GM21576 (cell line): ENCODE measurements at regions not wholly inside any gene's neighbourhood (a gene's known extent, or its start where the extent isn't known, plus 50 kb on each side); places are given as distances from the start of the nearest gene placed in this dataset.
"Not testable (repeated sequence)": the region's sequence is repeated elsewhere in the genome, so short reads cannot be mapped to it uniquely, and the experiment has no call there.

Source experiments
- ATAC-seq: cut with Tn5 transposase; IDR thresholded peaks from one replicate; pipeline ENCODE4 v1.9.1; 2021; ENCODE audit warnings: mild to moderate bottlenecking, moderate library complexity; ENCODE audit not compliant: unreplicated experiment

DNA sequence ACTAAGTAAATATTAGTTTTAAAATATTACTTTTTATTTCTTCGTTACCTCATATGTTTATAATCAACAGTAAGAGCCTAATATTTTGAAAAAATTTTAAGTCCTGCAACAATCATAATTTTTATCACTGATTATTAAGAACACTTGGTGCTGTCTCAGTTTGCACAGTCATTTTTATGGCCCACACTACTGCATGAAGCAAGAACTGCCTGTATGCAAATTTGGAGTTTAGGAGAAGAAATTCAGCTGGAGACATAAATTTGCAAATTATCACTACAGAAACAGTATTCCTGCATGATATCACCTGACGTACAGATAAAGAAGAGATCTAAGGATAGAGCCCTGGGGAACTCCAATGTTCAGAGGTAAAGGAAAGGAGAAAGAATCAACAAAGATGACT, 144.1 kb upstream of the RBBP8 start:
- no peak for ATAC-seq

DNA sequence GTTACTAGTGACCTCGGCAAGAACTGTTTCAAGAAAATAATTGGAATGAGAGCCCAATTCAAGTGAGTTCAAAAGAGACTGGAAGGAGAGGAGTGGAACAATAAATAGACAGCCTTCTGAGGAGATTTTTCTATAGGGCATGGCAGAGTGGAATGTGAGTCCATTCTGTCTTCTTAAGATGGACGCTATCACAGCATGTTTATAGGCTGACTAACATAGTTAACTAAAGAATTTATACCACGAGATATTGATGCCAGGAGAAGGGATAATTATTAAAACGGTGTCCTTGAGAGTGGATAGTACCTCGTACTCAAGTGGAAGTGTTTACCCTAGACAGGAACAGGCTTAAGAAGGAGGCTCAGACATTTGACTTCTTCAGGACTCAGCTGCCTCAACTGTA, 143.5 kb upstream of the RBBP8 start:
- no peak for ATAC-seq

- ATAC-seq = no peak
Measured at GRCh38 chr18:22790545-22791309, 142.4 kb upstream of the RBBP8 start.

- no peak for ATAC-seq
Measured at GRCh38 chr18:22791310-22791610, 141.9 kb upstream of the RBBP8 start.

- ATAC-seq = no peak
Measured at GRCh38 chr18:22796113-22796512, 137.0 kb upstream of the RBBP8 start.

- ATAC-seq = no peak
Measured at GRCh38 chr18:22800551-22800951, 132.6 kb upstream of the RBBP8 start.

DNA sequence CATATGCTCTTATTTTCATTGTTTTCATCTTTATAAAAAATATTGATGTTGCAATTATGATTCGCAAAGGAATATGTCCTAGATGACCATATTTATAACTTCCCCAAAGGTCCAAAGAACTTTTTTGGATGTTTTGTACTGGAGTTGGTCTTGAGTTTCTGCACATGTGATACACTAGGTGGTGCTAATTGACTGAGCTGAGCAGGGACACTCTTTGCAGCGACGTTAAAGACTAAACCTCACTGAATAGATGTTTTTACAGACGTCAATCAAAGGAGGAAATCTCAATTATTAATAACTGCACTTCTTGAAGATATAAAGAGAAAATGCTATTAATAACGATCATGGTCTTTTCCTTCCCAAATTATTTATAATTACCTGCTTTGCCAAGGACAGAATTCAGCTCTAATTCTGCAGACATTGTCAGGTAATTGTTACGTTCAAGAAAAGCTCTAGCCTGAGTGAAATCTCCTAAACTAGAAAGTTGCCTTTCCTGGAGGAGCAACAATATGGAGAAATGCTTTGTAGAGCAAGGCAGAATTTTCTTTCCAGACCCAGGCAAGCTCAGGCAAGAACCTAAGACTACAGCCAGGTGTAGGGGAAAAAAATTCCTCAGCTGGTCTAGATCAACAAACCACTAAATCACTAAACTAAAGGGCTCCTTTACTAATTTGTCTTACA, 119.3 kb upstream of the RBBP8 start:
- no peak for ATAC-seq

- no peak for ATAC-seq
Measured at GRCh38 chr18:22814329-22814703, 118.8 kb upstream of the RBBP8 start.

DNA sequence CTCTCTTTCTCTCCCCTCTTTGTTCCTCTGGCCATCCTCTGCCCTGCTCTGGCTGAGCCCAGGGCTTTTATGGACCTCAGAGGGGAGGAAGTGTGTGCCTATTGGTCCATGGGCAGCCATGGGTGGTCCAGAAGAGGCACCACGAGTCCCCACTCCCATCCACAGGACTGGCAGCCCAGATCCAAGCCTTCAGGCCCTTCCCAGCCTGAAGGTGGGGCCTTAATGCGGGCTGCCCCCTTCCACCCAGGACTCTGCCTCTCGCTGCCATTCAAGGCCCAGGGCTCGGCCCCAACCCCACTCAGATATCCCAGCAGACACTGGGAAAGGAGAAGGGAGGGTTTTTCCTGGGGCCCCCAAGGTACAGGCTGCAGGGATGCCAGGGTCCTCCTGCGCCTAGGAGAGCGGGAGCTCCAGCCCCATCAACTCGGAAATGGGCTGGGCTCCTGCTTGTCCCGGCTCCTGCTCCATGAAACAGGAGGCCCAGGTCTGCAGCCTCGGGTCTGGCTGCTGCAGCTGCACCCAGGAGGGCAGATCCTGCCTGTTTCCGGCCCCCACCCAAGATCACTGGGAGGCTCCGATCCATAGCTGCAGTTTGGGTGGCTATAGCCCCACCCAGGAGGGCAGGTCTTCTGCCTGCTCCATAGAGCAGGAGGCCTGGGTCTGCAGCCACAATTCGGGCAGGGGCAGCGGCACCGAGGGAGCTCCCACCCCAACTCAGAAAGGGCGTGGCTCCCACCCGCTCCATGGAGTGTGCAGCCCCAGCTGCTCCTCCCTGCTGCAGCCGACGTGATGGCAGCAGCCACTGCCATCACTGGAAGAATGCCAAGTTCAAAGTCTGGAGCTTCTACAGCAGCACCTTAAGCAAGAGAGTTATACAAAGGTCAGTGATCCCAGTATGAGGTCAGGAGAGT, 116.6 kb upstream of the RBBP8 start:
- ATAC-seq = no peak

GRCh38 chr18:22817844-22818243, 115.3 kb upstream of the RBBP8 start:
- ATAC-seq = no peak

DNA sequence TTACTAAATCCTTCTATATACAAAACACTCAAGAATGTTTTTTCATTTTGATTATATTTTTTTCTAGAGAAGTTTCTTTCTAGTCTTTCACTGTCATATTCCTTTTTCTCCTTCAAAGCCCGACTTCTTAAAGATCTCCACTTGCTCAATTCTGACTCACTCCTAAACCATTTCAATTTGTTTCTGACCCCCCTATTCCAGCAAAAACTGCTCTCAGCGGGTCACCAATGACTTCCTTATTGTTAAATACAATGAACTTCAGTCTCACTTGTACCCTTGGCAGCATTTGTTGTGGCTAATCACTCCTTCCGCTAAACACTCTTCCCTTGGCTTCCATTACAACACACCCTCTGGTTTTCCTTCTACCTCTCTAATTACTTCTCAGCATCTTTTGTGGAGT, 111.1 kb upstream of the RBBP8 start:
- no peak for ATAC-seq

DNA sequence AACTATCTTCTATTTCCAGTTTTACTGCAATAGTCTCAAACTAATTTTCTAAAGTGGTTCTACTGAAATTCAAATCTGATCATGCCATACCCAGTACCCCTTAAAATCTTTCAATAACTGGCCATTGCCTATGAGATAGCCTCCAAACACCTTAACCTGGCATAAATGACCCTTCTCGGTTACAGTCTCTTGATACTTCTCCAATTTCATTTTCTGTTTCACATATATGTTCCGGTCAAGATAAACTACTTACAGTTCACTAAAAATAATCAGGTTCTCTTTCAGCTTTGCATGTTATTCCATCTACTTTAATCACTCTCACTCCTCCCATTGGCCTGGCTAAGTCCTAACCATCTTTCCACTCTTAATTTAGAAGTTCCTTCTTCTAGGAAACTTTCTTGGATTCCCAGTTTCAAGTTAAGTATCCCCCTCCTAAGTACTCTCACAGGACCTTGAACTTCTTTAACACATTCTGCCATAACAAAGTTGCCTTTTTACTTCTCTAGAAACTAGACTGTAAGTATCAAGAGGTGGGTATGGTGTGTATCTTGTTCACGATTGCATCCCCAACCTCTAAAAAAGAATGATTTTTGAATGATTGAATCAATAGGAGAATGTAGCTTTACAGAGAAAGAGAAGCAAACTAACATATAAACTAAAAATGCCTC, 110.2 kb upstream of the RBBP8 start:
- ATAC-seq = peak; percentile 84

GRCh38 chr18:22826726-22827125, 106.4 kb upstream of the RBBP8 start:
- ATAC-seq = no peak

- no peak for ATAC-seq
Measured at GRCh38 chr18:22827216-22827615, 105.9 kb upstream of the RBBP8 start.

- ATAC-seq = no peak
Measured at GRCh38 chr18:22827741-22828140, 105.4 kb upstream of the RBBP8 start.

DNA sequence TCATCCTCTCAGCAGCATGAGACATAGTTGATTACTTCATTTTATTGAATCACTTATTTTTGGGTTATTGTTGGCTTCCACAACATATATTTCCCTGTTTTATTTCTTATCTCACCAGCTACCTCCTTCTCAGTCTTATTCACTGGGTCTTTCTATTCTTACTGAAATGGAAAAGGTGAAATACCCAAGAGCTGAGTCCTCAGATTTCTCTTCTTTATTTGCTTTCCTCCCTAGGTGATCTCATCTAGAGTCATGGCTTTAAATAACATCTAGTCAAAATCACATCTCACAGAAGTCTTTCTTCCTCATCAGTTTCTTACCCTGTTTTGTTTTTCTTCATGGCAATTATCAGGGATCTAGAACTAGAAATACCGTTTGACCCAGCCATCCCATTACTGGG, 105.0 kb upstream of the RBBP8 start:
- ATAC-seq = no peak

DNA sequence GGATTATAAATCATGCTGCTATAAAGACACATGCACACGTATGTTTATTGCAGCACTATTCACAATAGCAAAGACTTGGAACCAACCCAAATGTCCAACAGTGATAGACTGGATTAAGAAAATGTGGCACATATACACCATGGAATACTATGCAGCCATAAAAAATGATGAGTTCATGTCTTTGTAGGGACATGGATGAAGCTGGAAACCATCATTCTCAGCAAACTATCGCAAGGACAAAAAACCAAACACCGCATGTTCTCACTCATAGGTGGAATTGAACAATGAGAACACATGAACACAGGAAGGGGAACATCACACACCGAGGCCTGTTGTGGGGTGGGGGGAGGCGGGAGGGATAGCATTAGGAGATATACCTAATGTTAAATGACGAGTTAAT, 104.5 kb upstream of the RBBP8 start:
- ATAC-seq = not testable (repeated sequence)

- ATAC-seq = no peak
Measured at GRCh38 chr18:22829781-22830180, 103.3 kb upstream of the RBBP8 start.

GRCh38 chr18:22830511-22830910, 102.6 kb upstream of the RBBP8 start:
- ATAC-seq = no peak

GRCh38 chr18:22831441-22831904, 101.7 kb upstream of the RBBP8 start:
- no peak for ATAC-seq

GRCh38 chr18:22836932-22837331, 96.2 kb upstream of the RBBP8 start:
- no peak for ATAC-seq
